ENCODE measurements at regions not wholly inside any gene's neighbourhood (a gene's known extent, or its start where the extent isn't known, plus 50 kb on each side); places are given as distances from the start of the nearest gene placed in this dataset.

- TF ChIP-seq CTCF (IDR thresholded peaks at IDR 0.05; ENCODE audit: low read depth, low read length) (no peak), EZH2phosphoT487 (IDR thresholded peaks at IDR 0.05; ENCODE audit: low read depth) (no peak)
Observed at GRCh38 chr6:5860849-5861248, 145.9 kb downstream of the NRN1 start.

Data from OCI-LY3 (cell line).